ENCODE measurements at regions not wholly inside any gene's neighbourhood (a gene's known extent, or its start where the extent isn't known, plus 50 kb on each side); places are given as distances from the start of the nearest gene placed in this dataset.
"Not testable (repeated sequence)": the region's sequence is repeated elsewhere in the genome, so short reads cannot be mapped to it uniquely, and the experiment has no call there.

- H3K4me2 ChIP-seq (ENCODE audit: low read length): no peak overlapping the region
- H3K4me1 ChIP-seq (ENCODE audit: control insufficient read depth, insufficient read depth, low read length): no peaks in the 10 kb centered on the region
- no peak overlapping the region for H3K4me3 ChIP-seq (ENCODE audit: low read length)
- no peak overlapping the region for H3K9ac ChIP-seq (ENCODE audit: low read depth, low read length)
- no peaks in the 10 kb centered on the region for H3K27me3 ChIP-seq (ENCODE audit: control insufficient read depth, insufficient read depth, low read length)
- H3K9me3 ChIP-seq (replicated peaks; ENCODE audit: low read length): no peaks in the 10 kb centered on the region
- H3K36me3 ChIP-seq (ENCODE audit: insufficient read depth, low read length): no peaks in the 10 kb centered on the region
Observed at GRCh38 chr6:100078509-100078908, 84.5 kb upstream of the MCHR2 start.

- no peaks in the 10 kb centered on the region for H3K4me1 ChIP-seq (ENCODE audit: control insufficient read depth, insufficient read depth, low read length)
- no peak overlapping the region for H3K4me3 ChIP-seq (ENCODE audit: low read length)
- no peak overlapping the region for H3K4me2 ChIP-seq (ENCODE audit: low read length)
- H3K27me3 ChIP-seq (ENCODE audit: control insufficient read depth, insufficient read depth, low read length): no peaks in the 10 kb centered on the region
- no peaks in the 10 kb centered on the region for H3K9me3 ChIP-seq (replicated peaks; ENCODE audit: low read length)
- no peaks in the 10 kb centered on the region for H3K36me3 ChIP-seq (ENCODE audit: insufficient read depth, low read length)
- no peak overlapping the region for H3K9ac ChIP-seq (ENCODE audit: low read depth, low read length)
Observed at GRCh38 chr6:100065348-100065747, 71.3 kb upstream of the MCHR2 start.

GRCh38 chr6:100062621-100063020, 68.6 kb upstream of the MCHR2 start:
- H3K36me3 ChIP-seq (ENCODE audit: insufficient read depth, low read length): no peaks in the 10 kb centered on the region
- H3K9ac ChIP-seq (ENCODE audit: low read depth, low read length): no peak overlapping the region
- H3K4me1 ChIP-seq (ENCODE audit: control insufficient read depth, insufficient read depth, low read length): no peaks in the 10 kb centered on the region
- no peak overlapping the region for H3K4me3 ChIP-seq (ENCODE audit: low read length)
- no peak overlapping the region for H3K4me2 ChIP-seq (ENCODE audit: low read length)
- H3K27me3 ChIP-seq (ENCODE audit: control insufficient read depth, insufficient read depth, low read length): no peaks in the 10 kb centered on the region
- no peaks in the 10 kb centered on the region for H3K9me3 ChIP-seq (replicated peaks; ENCODE audit: low read length)

- H3K36me3 ChIP-seq (ENCODE audit: insufficient read depth, low read length): no peaks in the 10 kb centered on the region
- no peak overlapping the region for H3K4me3 ChIP-seq (ENCODE audit: low read length)
- no peaks in the 10 kb centered on the region for H3K9me3 ChIP-seq (replicated peaks; ENCODE audit: low read length)
- no peaks in the 10 kb centered on the region for H3K4me1 ChIP-seq (ENCODE audit: control insufficient read depth, insufficient read depth, low read length)
- no peak overlapping the region for H3K4me2 ChIP-seq (ENCODE audit: low read length)
- H3K27me3 ChIP-seq (ENCODE audit: control insufficient read depth, insufficient read depth, low read length): no peaks in the 10 kb centered on the region
- no peak overlapping the region for H3K9ac ChIP-seq (ENCODE audit: low read depth, low read length)
Observed at GRCh38 chr6:100057941-100058340, 63.9 kb upstream of the MCHR2 start.

- Histone ChIP-seq H3K27me3 (ENCODE audit: control insufficient read depth, insufficient read depth, low read length) (no peaks in the 10 kb centered on the region), H3K4me1 (ENCODE audit: control insufficient read depth, insufficient read depth, low read length) (peaks cover under 1% of the 10 kb centered on the region), H3K36me3 (ENCODE audit: insufficient read depth, low read length) (no peaks in the 10 kb centered on the region), H3K4me3 (ENCODE audit: low read length) (no peak overlapping the region), H3K9ac (ENCODE audit: low read depth, low read length) (no peak overlapping the region), H3K9me3 (replicated peaks; ENCODE audit: low read length) (no peaks in the 10 kb centered on the region), H3K4me2 (ENCODE audit: low read length) (no peak overlapping the region)
Observed at GRCh38 chr6:100050550-100050949, 56.5 kb upstream of the MCHR2 start.

GRCh38 chr6:100043961-100044360, 49.9 kb upstream of the MCHR2 start:
- H3K36me3 ChIP-seq (ENCODE audit: insufficient read depth, low read length); H3K4me3 ChIP-seq (ENCODE audit: low read length); H3K4me2 ChIP-seq (ENCODE audit: low read length); H3K9me3 ChIP-seq (replicated peaks; ENCODE audit: low read length); H3K4me1 ChIP-seq (ENCODE audit: control insufficient read depth, insufficient read depth, low read length); H3K9ac ChIP-seq (ENCODE audit: low read depth, low read length); H3K27me3 ChIP-seq (ENCODE audit: control insufficient read depth, insufficient read depth, low read length): not testable (repeated sequence)

Data from skeletal muscle satellite cell (primary cell).